Endothelial cell of umbilical vein (primary cell): ENCODE measurements at regions not wholly inside any gene's neighbourhood (a gene's known extent, or its start where the extent isn't known, plus 50 kb on each side); places are given as distances from the start of the nearest gene placed in this dataset.

Source experiments
- BruUV-seq: library from RNA; stranded (reverse); fragments of 400-500 nt; replicated peaks from 2 replicates; lab custom pipeline; 2021; lab: Mats Ljungman, UMichigan
- CTCF ChIA-PET: fragments of 300-600, 350-600 bp; sonication (Branson Sonifier 250); formaldehyde crosslinking; loops from one replicate; lab custom pipeline; 2021; ENCODE audit warnings: antibody characterized with exemption, inconsistent platforms; lab: Charles Lee
- POLR2A ChIA-PET: fragments of 300-600, 350-600 bp; sonication (Branson Sonifier 250); formaldehyde crosslinking; loops from one replicate; lab custom pipeline; 2021; ENCODE audit warnings: antibody characterized with exemption, inconsistent platforms; lab: Charles Lee
- DNase-seq: peaks from one replicate; pipeline ENCODE4 v3.0.0-alpha.2; 2011; ENCODE audit warnings: low read depth, low spot score
- FAIRE-seq: peaks from 2 replicates; lab custom pipeline; 2011; peaks lifted over from hg19 to GRCh38; lab: Jason Lieb, UNC
- H2AFZ ChIP-seq: 2 replicates; pipeline ENCODE4 v1.6.0; 2012; ENCODE audit warnings: low read depth, low read length, control low read depth, inconsistent platforms
- H3K27ac ChIP-seq: 2 replicates; pipeline ENCODE4 v1.5.1; 2011; ENCODE audit warnings: low read depth, mild to moderate bottlenecking, control low read depth, low read length, moderate library complexity; ENCODE audit not compliant: insufficient read depth
- H3K27me3 ChIP-seq, 2 experiments: 2 replicates each; pipeline versions ENCODE4 v1.6.0 to v1.6.1; 2011; ENCODE audit warnings: low read length in 2 of 2, mixed read lengths in 1 of 2; ENCODE audit not compliant: control insufficient read depth in 2 of 2, insufficient read depth in 2 of 2
- H3K36me3 ChIP-seq, 2 experiments: 2 replicates in 1 of 2; 3 replicates in 1 of 2; pipeline ENCODE4 v1.5.1; 2011; ENCODE audit warnings: low read length in 2 of 2, mild to moderate bottlenecking in 1 of 2, moderate library complexity in 1 of 2; ENCODE audit not compliant: control insufficient read depth in 2 of 2, insufficient read depth in 2 of 2; ENCODE audit errors: extremely low read depth in 1 of 2
- H3K4me1 ChIP-seq: 3 replicates; pipeline ENCODE4 v1.5.1; 2011; ENCODE audit warnings: mild to moderate bottlenecking, low read length; ENCODE audit not compliant: control insufficient read depth, insufficient read depth; ENCODE audit errors: extremely low read depth
- H3K4me2 ChIP-seq: 2 replicates; pipeline ENCODE4 v1.6.1; 2011; ENCODE audit warnings: low read length, control low read depth, mixed read lengths; ENCODE audit not compliant: insufficient read depth
- H3K4me3 ChIP-seq, 3 experiments: fragments of 200-600 bp in 1 of 3; sonication (generic), shearing (Covaris generic) in 1 of 3; replicated peaks in 1 of 3; 2 replicates each; pipeline ENCODE4 v1.5.1; 2011 to 2016; ENCODE audit warnings: control low read depth in 3 of 3, low read length in 3 of 3, mild to moderate bottlenecking in 2 of 3, inconsistent platforms in 1 of 3, low read depth in 1 of 3, moderate library complexity in 1 of 3; ENCODE audit not compliant: insufficient read depth in 1 of 3
- H3K79me2 ChIP-seq: 2 replicates; pipeline ENCODE4 v1.6.0; 2012; ENCODE audit warnings: low read length, inconsistent platforms; ENCODE audit not compliant: control insufficient read depth, insufficient read depth
- H3K9ac ChIP-seq: replicated peaks from 2 replicates; pipeline ENCODE3; 2011; ENCODE audit warnings: low read length, control low read depth; ENCODE audit not compliant: insufficient read depth; ENCODE audit errors: extremely low read depth
- H3K9me1 ChIP-seq: replicated peaks from 3 replicates; pipeline ENCODE4 v1.6.0; 2011; ENCODE audit warnings: mild to moderate bottlenecking, low read length; ENCODE audit not compliant: control insufficient read depth, insufficient read depth; ENCODE audit errors: extremely low read depth
- H3K9me3 ChIP-seq: replicated peaks from 2 replicates; pipeline ENCODE4 v1.5.1; 2012; ENCODE audit warnings: low read length, inconsistent platforms; ENCODE audit not compliant: control insufficient read depth, insufficient read depth
- H4K20me1 ChIP-seq: replicated peaks from 2 replicates; pipeline ENCODE3; 2011; ENCODE audit warnings: mild to moderate bottlenecking, low read length; ENCODE audit not compliant: control insufficient read depth, insufficient read depth; ENCODE audit errors: extremely low read depth
- EZH2 ChIP-seq: IDR thresholded peaks from 2 replicates; pipeline ENCODE4 v1.6.1; 2012; ENCODE audit warnings: borderline replicate concordance, low read depth, mild to moderate bottlenecking, moderate library complexity, low read length, inconsistent platforms; ENCODE audit not compliant: severe bottlenecking
- FOS ChIP-seq: IDR thresholded peaks from 2 replicates; pipeline ENCODE4 v1.6.1; 2011; ENCODE audit warnings: mild to moderate bottlenecking, low read length, moderate library complexity, borderline replicate concordance; ENCODE audit not compliant: insufficient read depth
- GATA2 ChIP-seq: IDR thresholded peaks from 2 replicates; pipeline ENCODE4 v1.7.0; 2011; ENCODE audit warnings: low read depth, mild to moderate bottlenecking, moderate library complexity, mixed read lengths, low read length; ENCODE audit not compliant: insufficient read length, insufficient read depth
- JUN ChIP-seq: IDR thresholded peaks from 2 replicates; pipeline ENCODE4 v1.6.1; 2011; ENCODE audit warnings: borderline replicate concordance, low read depth; ENCODE audit not compliant: insufficient read length, insufficient read depth
- MYC ChIP-seq: IDR thresholded peaks from one replicate; pipeline ENCODE4 v1.6.1; 2011; ENCODE audit warnings: mild to moderate bottlenecking, low read depth, low read length
- POLR2AphosphoS5 ChIP-seq: IDR thresholded peaks from 2 replicates; pipeline ENCODE4 v1.6.1; 2012; ENCODE audit warnings: low read depth, mild to moderate bottlenecking, control low read depth, low read length, moderate library complexity; ENCODE audit not compliant: insufficient read depth
- dilution Hi-C: fragments of 300-500 bp; cut with MboI; formaldehyde crosslinking; loops from one replicate; pipeline ENCODE4 v1.15.0; 2019; ENCODE audit warnings: low sequenced_read_pairs; ENCODE audit not compliant: extremely low pct_ligation_motif_present
- intact Hi-C: fragments of 100-400 bp; cut with micrococcal nuclease; formaldehyde crosslinking; loops from one replicate; pipeline ENCODE4 v1.10.0; 2022
- TF ChIP-seq, protein P1 (sequence below): IDR thresholded peaks from 2 replicates; pipeline ENCODE4 v1.6.1; 2011; ENCODE audit not compliant: insufficient read depth, insufficient read length
- TF ChIP-seq, protein P2 (sequence below), 2 donors: IDR thresholded peaks; 1 replicate in 1 of 2; 2 replicates in 1 of 2; pipeline ENCODE4 v1.5.1; 2011; ENCODE audit warnings: low read length in 2 of 2, mild to moderate bottlenecking in 2 of 2, moderate library complexity in 2 of 2, control low read depth in 1 of 2, inconsistent platforms in 1 of 2, low read depth in 1 of 2; ENCODE audit not compliant: insufficient read depth in 1 of 2; ENCODE audit errors: extremely low read depth in 1 of 2

DNA sequence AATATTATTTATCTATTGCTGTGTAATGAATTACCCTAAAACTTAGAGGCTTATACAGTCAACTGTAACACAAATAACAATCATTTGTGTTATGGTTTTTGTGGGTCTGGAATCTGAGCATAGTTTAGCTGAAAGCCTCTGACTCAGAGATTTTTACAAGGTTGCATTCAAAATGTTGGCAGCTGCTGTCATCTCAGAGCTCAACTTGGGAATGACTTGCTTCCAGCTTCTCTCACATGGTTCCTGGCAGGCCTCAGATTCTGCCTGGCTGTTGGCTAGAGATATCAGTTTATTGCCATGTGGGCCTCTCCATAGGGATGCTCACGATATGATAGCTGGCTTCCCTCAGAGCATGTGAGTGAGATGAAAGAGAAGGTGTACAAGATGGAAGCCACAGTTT is 70.2 kb upstream of the BRWD3 start:
- Histone ChIP-seq H3K9me1 (no peaks in the 10 kb centered on the region), H3K9ac (no peak overlapping the region), H3K27me3 (no peaks in the 10 kb centered on the region), H3K4me2 (no peak overlapping the region), H3K9me3 (no peaks in the 10 kb centered on the region), H3K27ac (no peak overlapping the region), H3K4me1 (no peaks in the 10 kb centered on the region), H3K4me3 (no peak overlapping the region), H3K79me2 (no peaks in the 10 kb centered on the region), H4K20me1 (no peaks in the 10 kb centered on the region), H3K36me3 (no peaks in the 10 kb centered on the region), H2AFZ (no peak overlapping the region)
- no TSS peak for BruUV-seq
- no peak for FAIRE-seq
- no peak for DNase-seq
- CTCF ChIA-PET, result interaction anchor here (1.2 kb wide), 1 partner anchor 497 kb away, joined by 3 read pairs; no protein-coding TSS in a partner anchor
- POLR2A ChIA-PET, result no interaction called here
- TF ChIP-seq JUN (no peak), POLR2AphosphoS5 (no peak), MYC (no peak), GATA2 (no peak), EZH2 (no peak), FOS (no peak)
- TF ChIP-seq, protein P1, sequence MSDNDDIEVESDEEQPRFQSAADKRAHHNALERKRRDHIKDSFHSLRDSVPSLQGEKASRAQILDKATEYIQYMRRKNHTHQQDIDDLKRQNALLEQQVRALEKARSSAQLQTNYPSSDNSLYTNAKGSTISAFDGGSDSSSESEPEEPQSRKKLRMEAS, result no peak
- TF ChIP-seq, protein P2, sequence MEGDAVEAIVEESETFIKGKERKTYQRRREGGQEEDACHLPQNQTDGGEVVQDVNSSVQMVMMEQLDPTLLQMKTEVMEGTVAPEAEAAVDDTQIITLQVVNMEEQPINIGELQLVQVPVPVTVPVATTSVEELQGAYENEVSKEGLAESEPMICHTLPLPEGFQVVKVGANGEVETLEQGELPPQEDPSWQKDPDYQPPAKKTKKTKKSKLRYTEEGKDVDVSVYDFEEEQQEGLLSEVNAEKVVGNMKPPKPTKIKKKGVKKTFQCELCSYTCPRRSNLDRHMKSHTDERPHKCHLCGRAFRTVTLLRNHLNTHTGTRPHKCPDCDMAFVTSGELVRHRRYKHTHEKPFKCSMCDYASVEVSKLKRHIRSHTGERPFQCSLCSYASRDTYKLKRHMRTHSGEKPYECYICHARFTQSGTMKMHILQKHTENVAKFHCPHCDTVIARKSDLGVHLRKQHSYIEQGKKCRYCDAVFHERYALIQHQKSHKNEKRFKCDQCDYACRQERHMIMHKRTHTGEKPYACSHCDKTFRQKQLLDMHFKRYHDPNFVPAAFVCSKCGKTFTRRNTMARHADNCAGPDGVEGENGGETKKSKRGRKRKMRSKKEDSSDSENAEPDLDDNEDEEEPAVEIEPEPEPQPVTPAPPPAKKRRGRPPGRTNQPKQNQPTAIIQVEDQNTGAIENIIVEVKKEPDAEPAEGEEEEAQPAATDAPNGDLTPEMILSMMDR (IDR thresholded peaks at IDR 0.05; ENCODE audit: extremely low read depth in 1 of 2, insufficient read depth in 1 of 2, low read depth in 1 of 2, low read length in 2 of 2), result no peak
- dilution Hi-C loops, result no loop called here
- intact Hi-C loops, result loop anchor here (5.0 kb wide), 1 partner anchor 497 kb away; no protein-coding TSS in a partner anchor
